GM12878 (cell line): ENCODE measurements at regions not wholly inside any gene's neighbourhood (a gene's known extent, or its start where the extent isn't known, plus 50 kb on each side); places are given as distances from the start of the nearest gene placed in this dataset.

Experiments
- FOS ChIP-seq: IDR thresholded peaks from 3 replicates; pipeline ENCODE4 v1.6.1; 2011; ENCODE audit warnings: borderline replicate concordance; ENCODE audit not compliant: insufficient read length; ENCODE audit errors: extremely low read depth
- ZNF687 ChIP-seq: fragments of 450-650 bp; IDR thresholded peaks from 2 replicates; pipeline ENCODE4 v1.6.1; 2017; ENCODE audit warnings: mild to moderate bottlenecking, moderate library complexity
- TF ChIP-seq, protein P1 (sequence below), 3 experiments: IDR thresholded peaks in 2 of 3; conservative IDR thresholded peaks in 1 of 3; 2 replicates each; pipeline ENCODE4 v1.5.1; 2011; ENCODE audit warnings: low read depth in 3 of 3, low read length in 3 of 3, mild to moderate bottlenecking in 3 of 3, control low read depth in 2 of 3, moderate library complexity in 2 of 3, inconsistent platforms in 1 of 3, mixed read lengths in 1 of 3; ENCODE audit not compliant: control insufficient read depth in 2 of 3, insufficient read depth in 1 of 3; ENCODE audit errors: extremely low read depth in 1 of 3

GRCh38 chr3:177823701-177824189 is 626.5 kb upstream of the TBL1XR1 start:
- TF ChIP-seq, protein P1, sequence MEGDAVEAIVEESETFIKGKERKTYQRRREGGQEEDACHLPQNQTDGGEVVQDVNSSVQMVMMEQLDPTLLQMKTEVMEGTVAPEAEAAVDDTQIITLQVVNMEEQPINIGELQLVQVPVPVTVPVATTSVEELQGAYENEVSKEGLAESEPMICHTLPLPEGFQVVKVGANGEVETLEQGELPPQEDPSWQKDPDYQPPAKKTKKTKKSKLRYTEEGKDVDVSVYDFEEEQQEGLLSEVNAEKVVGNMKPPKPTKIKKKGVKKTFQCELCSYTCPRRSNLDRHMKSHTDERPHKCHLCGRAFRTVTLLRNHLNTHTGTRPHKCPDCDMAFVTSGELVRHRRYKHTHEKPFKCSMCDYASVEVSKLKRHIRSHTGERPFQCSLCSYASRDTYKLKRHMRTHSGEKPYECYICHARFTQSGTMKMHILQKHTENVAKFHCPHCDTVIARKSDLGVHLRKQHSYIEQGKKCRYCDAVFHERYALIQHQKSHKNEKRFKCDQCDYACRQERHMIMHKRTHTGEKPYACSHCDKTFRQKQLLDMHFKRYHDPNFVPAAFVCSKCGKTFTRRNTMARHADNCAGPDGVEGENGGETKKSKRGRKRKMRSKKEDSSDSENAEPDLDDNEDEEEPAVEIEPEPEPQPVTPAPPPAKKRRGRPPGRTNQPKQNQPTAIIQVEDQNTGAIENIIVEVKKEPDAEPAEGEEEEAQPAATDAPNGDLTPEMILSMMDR (IDR thresholded peaks at IDR 0.05 in 2 of 3, conservative IDR thresholded peaks at IDR 0.05 in 1 of 3; ENCODE audit: control insufficient read depth in 2 of 3, extremely low read depth in 1 of 3, insufficient read depth in 1 of 3, low read depth in 3 of 3, low read length in 3 of 3): no peak
- TF ChIP-seq FOS: no peak
- no peak for TF ChIP-seq ZNF687
